Smooth muscle cell (in vitro differentiated cells): ENCODE measurements at regions not wholly inside any gene's neighbourhood (a gene's known extent, or its start where the extent isn't known, plus 50 kb on each side); places are given as distances from the start of the nearest gene placed in this dataset.

Experiments
- DNase-seq: peaks from one replicate; lab custom pipeline; 2025; ENCODE audit not compliant: unreplicated experiment; lab: John Stamatoyannopoulos, UW
- H2AFZ ChIP-seq: fragments of 200-600 bp; sonication (generic); 2 replicates; pipeline ENCODE4 v1.6.0; 2016; ENCODE audit warnings: antibody characterized with exemption, low read depth, mild to moderate bottlenecking
- H3F3A ChIP-seq: fragments of 200-600 bp; sonication (generic); 2 replicates; pipeline ENCODE4 v1.6.0; 2017; ENCODE audit warnings: antibody characterized with exemption, low read depth
- H3K27ac ChIP-seq: fragments of 200-600 bp; sonication (generic); 2 replicates; pipeline ENCODE4 v1.5.1; 2016; ENCODE audit warnings: low read depth, mild to moderate bottlenecking
- H3K27me3 ChIP-seq: fragments of 200-600 bp; sonication (generic); 2 replicates; pipeline ENCODE4 v1.6.1; 2016; ENCODE audit warnings: low read depth, mild to moderate bottlenecking
- H3K36me3 ChIP-seq: fragments of 200-600 bp; sonication (generic); 2 replicates; pipeline ENCODE4 v1.5.1; 2016; ENCODE audit warnings: low read depth
- H3K4me1 ChIP-seq: fragments of 200-600 bp; sonication (generic); 2 replicates; pipeline ENCODE4 v1.5.1; 2016; ENCODE audit warnings: low read depth
- H3K4me2 ChIP-seq: fragments of 200-600 bp; sonication (generic); 2 replicates; pipeline ENCODE4 v1.6.0; 2016; ENCODE audit warnings: mild to moderate bottlenecking
- H3K4me3 ChIP-seq: fragments of 200-600 bp; sonication (generic); 2 replicates; pipeline ENCODE4 v1.5.1; 2016; ENCODE audit warnings: mild to moderate bottlenecking
- H3K79me2 ChIP-seq: fragments of 200-600 bp; sonication (generic); 2 replicates; pipeline ENCODE4 v1.6.0; 2016; ENCODE audit warnings: low read depth, mild to moderate bottlenecking
- H3K9ac ChIP-seq: fragments of 200-600 bp; sonication (generic); 2 replicates; pipeline ENCODE4 v1.6.0; 2016; ENCODE audit warnings: low read depth
- H3K9me3 ChIP-seq: fragments of 200-600 bp; sonication (generic); replicated peaks from 2 replicates; pipeline ENCODE4 v1.5.1; 2016; ENCODE audit warnings: low read depth
- H4K20me1 ChIP-seq: fragments of 200-600 bp; sonication (generic); 2 replicates; pipeline ENCODE4 v1.6.0; 2016; ENCODE audit warnings: low read depth
- CTCF ChIP-seq: fragments of 200-600 bp; sonication (generic); IDR thresholded peaks from 2 replicates; pipeline ENCODE4 v1.5.1; 2017; ENCODE audit warnings: borderline replicate concordance, mild to moderate bottlenecking, antibody characterized with exemption; ENCODE audit not compliant: insufficient read depth, poor library complexity, severe bottlenecking
- WGBS: methylation state at CpG from one replicate; pipeline ENCODE4 v1.1.7; 2016; ENCODE audit warnings: low lambda C conversion rate; 5-methylcytosine and 5-hydroxymethylcytosine counted together

- 32% methylated on average over 2 of the region's 2 CpGs for WGBS
- no peaks in the 10 kb centered on the region for H3K79me2 ChIP-seq
- no peaks in the 10 kb centered on the region for H3F3A ChIP-seq
- H3K27me3 ChIP-seq: no peaks in the 10 kb centered on the region
- DNase-seq: no peak
- H3K4me1 ChIP-seq: no peaks in the 10 kb centered on the region
- H3K4me3 ChIP-seq: no peak overlapping the region
- H3K36me3 ChIP-seq: no peaks in the 10 kb centered on the region
- TF ChIP-seq CTCF: no peak
- no peak overlapping the region for H3K4me2 ChIP-seq
- H2AFZ ChIP-seq: peak overlapping the region; percentile 46
- H4K20me1 ChIP-seq: no peaks in the 10 kb centered on the region
- no peak overlapping the region for H3K27ac ChIP-seq
- no peak overlapping the region for H3K9ac ChIP-seq
- H3K9me3 ChIP-seq: no peaks in the 10 kb centered on the region
Measured at GRCh38 chr2:215866606-215867005, 146.7 kb downstream of the MREG start.

- no peaks in the 10 kb centered on the region for H3K4me1 ChIP-seq
- 74% methylated on average over 2 of the region's 2 CpGs for WGBS
- no peaks in the 10 kb centered on the region for H4K20me1 ChIP-seq
- no peak overlapping the region for H3K4me2 ChIP-seq
- H3F3A ChIP-seq: no peaks in the 10 kb centered on the region
- H3K79me2 ChIP-seq: no peaks in the 10 kb centered on the region
- DNase-seq: no peak
- H2AFZ ChIP-seq: no peak overlapping the region
- no peaks in the 10 kb centered on the region for H3K36me3 ChIP-seq
- H3K9me3 ChIP-seq: no peaks in the 10 kb centered on the region
- TF ChIP-seq CTCF: no peak
- H3K4me3 ChIP-seq: no peak overlapping the region
- H3K27me3 ChIP-seq: no peaks in the 10 kb centered on the region
- H3K9ac ChIP-seq: no peak overlapping the region
- no peak overlapping the region for H3K27ac ChIP-seq
Measured at GRCh38 chr2:215863687-215864086, 149.7 kb downstream of the MREG start.

- Histone ChIP-seq H3K4me2 (no peak overlapping the region), H3K27me3 (no peaks in the 10 kb centered on the region), H3K4me1 (no peaks in the 10 kb centered on the region), H4K20me1 (no peaks in the 10 kb centered on the region), H3K9ac (no peak overlapping the region), H2AFZ (no peak overlapping the region), H3K27ac (no peak overlapping the region), H3K4me3 (no peak overlapping the region), H3K9me3 (no peaks in the 10 kb centered on the region), H3F3A (no peaks in the 10 kb centered on the region), H3K36me3 (no peaks in the 10 kb centered on the region), H3K79me2 (no peaks in the 10 kb centered on the region)
- WGBS: 90% methylated on average over 3 of the region's 3 CpGs
- DNase-seq: no peak
- no peak for TF ChIP-seq CTCF
Measured at GRCh38 chr2:215862351-215862771, 151.0 kb downstream of the MREG start.

GRCh38 chr2:215861607-215862350 lies 151.6 kb downstream of the MREG start:
- WGBS: 91% methylated on average over 5 of the region's 5 CpGs
- TF ChIP-seq CTCF: no peak

More at GRCh38 chr2:215861607-215862350, 151.6 kb downstream of the MREG start:
- no peak overlapping the region for H3K4me2 ChIP-seq
- H3F3A ChIP-seq: no peaks in the 10 kb centered on the region
- H3K27ac ChIP-seq: no peak overlapping the region
- no peaks in the 10 kb centered on the region for H3K27me3 ChIP-seq
- H3K4me1 ChIP-seq: no peaks in the 10 kb centered on the region
- no peaks in the 10 kb centered on the region for H3K79me2 ChIP-seq
- no peaks in the 10 kb centered on the region for H4K20me1 ChIP-seq
- H3K36me3 ChIP-seq: no peaks in the 10 kb centered on the region
- no peak overlapping the region for H2AFZ ChIP-seq
- no peak overlapping the region for H3K4me3 ChIP-seq
- DNase-seq: no peak
- H3K9ac ChIP-seq: no peak overlapping the region
- H3K9me3 ChIP-seq: no peaks in the 10 kb centered on the region
